OCI-LY3 (cell line): ENCODE measurements at regions not wholly inside any gene's neighbourhood (a gene's known extent, or its start where the extent isn't known, plus 50 kb on each side); places are given as distances from the start of the nearest gene placed in this dataset.

Experiments used
- EZH2phosphoT487 ChIP-seq: fragments of 200-600 bp; shearing (Covaris generic); IDR thresholded peaks from 2 replicates; pipeline ENCODE4 v1.6.1; 2018; ENCODE audit warnings: antibody characterized with exemption, mixed run types, low read depth
- TF ChIP-seq, protein P1 (sequence below): fragments of 200-600, 300-600 bp; sonication (generic); IDR thresholded peaks from 2 replicates; pipeline ENCODE4 v1.5.1; 2014; ENCODE audit warnings: antibody characterized with exemption, low read length, low read depth

DNA sequence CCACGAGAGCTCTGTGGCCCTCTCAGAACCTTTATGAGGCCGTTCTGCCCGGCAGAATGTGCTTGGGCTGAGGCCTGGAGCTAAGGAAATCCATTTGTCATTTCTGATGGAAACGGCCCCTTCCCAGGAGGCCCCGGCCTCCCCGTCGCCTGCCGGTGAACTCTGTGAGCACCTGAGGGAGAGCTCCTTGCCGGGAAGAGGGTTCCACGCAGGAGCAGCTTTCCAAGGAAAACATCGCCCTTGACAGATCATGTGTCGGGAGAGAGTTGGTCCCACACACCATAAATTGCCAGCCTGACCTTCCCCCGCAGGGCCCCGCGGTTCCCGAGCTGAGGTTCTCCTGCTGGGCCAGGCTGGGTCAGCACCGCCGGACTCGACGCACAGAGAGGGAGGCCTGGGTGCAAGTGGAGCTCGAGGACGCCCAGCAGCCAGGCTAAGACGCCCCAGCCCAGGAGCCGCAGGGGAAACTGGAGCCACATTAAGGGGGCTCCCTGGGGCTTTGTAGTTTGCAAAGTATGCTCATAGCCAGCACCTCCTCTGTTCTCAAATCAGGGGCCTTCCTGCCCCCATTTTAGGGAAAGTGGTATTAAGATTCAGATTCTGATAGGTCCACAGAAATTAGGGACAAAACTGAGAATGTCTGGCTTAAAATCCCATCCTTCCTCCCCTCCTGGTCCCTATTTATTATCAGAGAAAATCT lies 239.5 kb downstream of the FOXD2 start:
- TF ChIP-seq, protein P1, sequence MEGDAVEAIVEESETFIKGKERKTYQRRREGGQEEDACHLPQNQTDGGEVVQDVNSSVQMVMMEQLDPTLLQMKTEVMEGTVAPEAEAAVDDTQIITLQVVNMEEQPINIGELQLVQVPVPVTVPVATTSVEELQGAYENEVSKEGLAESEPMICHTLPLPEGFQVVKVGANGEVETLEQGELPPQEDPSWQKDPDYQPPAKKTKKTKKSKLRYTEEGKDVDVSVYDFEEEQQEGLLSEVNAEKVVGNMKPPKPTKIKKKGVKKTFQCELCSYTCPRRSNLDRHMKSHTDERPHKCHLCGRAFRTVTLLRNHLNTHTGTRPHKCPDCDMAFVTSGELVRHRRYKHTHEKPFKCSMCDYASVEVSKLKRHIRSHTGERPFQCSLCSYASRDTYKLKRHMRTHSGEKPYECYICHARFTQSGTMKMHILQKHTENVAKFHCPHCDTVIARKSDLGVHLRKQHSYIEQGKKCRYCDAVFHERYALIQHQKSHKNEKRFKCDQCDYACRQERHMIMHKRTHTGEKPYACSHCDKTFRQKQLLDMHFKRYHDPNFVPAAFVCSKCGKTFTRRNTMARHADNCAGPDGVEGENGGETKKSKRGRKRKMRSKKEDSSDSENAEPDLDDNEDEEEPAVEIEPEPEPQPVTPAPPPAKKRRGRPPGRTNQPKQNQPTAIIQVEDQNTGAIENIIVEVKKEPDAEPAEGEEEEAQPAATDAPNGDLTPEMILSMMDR = no peak
- no peak for TF ChIP-seq EZH2phosphoT487
